Panc1 (cell line): ENCODE measurements at regions not wholly inside any gene's neighbourhood (a gene's known extent, or its start where the extent isn't known, plus 50 kb on each side); places are given as distances from the start of the nearest gene placed in this dataset.

Source experiments
- ATAC-seq: fragments of 200-7000 bp; cut with Tn5 transposase; 2 replicates; pipeline ENCODE4 v1.9.1; 2020; ENCODE audit warnings: mild to moderate bottlenecking, moderate library complexity
- BruUV-seq: library from RNA; stranded (reverse); fragments of 400-500 nt; replicated peaks from 2 replicates; lab custom pipeline; 2021; lab: Mats Ljungman, UMichigan
- CTCF ChIA-PET: fragments of 300-600 bp; sonication (Branson Sonifier 250); formaldehyde crosslinking; loops from one replicate; lab custom pipeline; 2022; ENCODE audit warnings: antibody characterized with exemption; lab: Charles Lee
- POLR2A ChIA-PET: fragments of 300-600 bp; sonication (Branson Sonifier 250); formaldehyde crosslinking; loops from one replicate; lab custom pipeline; 2022; ENCODE audit warnings: antibody characterized with exemption; lab: Charles Lee
- DNase-seq: peaks from one replicate; pipeline ENCODE4 v3.0.0-alpha.2; 2010; ENCODE audit warnings: low read depth, low spot score
- H3K27ac ChIP-seq: 2 replicates; pipeline ENCODE4 v1.5.1; 2011; ENCODE audit warnings: mild to moderate bottlenecking, low read length, inconsistent platforms
- H3K27me3 ChIP-seq: fragments of 200-500 bp; sonication (Bioruptor generic); 2 replicates; pipeline ENCODE4 v1.6.0; 2014; ENCODE audit warnings: low read length, inconsistent platforms; ENCODE audit not compliant: control insufficient read depth, insufficient read depth
- H3K36me3 ChIP-seq: fragments of 200-500 bp; sonication (Bioruptor generic); 2 replicates; pipeline ENCODE4 v1.5.1; 2014; ENCODE audit warnings: inconsistent platforms, mild to moderate bottlenecking, low read length, moderate library complexity; ENCODE audit not compliant: control insufficient read depth, insufficient read depth
- H3K4me1 ChIP-seq: 2 replicates; pipeline ENCODE4 v1.5.1; 2011; ENCODE audit warnings: inconsistent platforms, mild to moderate bottlenecking, low read length, moderate library complexity; ENCODE audit not compliant: control insufficient read depth, insufficient read depth
- H3K4me3 ChIP-seq, 2 experiments: 2 replicates each; pipeline ENCODE4 v1.5.1; 2011 to 2012; ENCODE audit warnings: low read depth in 2 of 2, low read length in 2 of 2, mild to moderate bottlenecking in 2 of 2, inconsistent platforms in 1 of 2, moderate library complexity in 1 of 2
- H3K9me3 ChIP-seq: fragments of 200-500 bp; sonication (Bioruptor generic); 2 replicates; pipeline ENCODE4 v1.5.1; 2014; ENCODE audit warnings: low read depth, mild to moderate bottlenecking, inconsistent platforms, low read length, moderate library complexity; ENCODE audit not compliant: control insufficient read depth, insufficient read depth
- CTCF ChIP-seq: fragments of 450-650 bp; IDR thresholded peaks from 2 replicates; pipeline ENCODE4 v1.5.1; 2017; ENCODE audit warnings: mild to moderate bottlenecking
- POLR2AphosphoS5 ChIP-seq: IDR thresholded peaks from 2 replicates; pipeline ENCODE4 v1.6.1; 2012; ENCODE audit warnings: mild to moderate bottlenecking, low read depth, low read length, moderate library complexity
- REST ChIP-seq, 2 experiments: IDR thresholded peaks; 2 replicates each; pipeline ENCODE4 v1.6.1; 2011 to 2012; ENCODE audit warnings: low read depth in 2 of 2, control low read depth in 1 of 2, low read length in 1 of 2, mild to moderate bottlenecking in 1 of 2, moderate library complexity in 1 of 2; ENCODE audit not compliant: insufficient read depth in 1 of 2
- SIN3A ChIP-seq: IDR thresholded peaks from 2 replicates; pipeline ENCODE4 v1.6.1; 2012; ENCODE audit warnings: low read depth, mild to moderate bottlenecking, low read length, moderate library complexity, borderline replicate concordance; ENCODE audit not compliant: insufficient read depth
- TCF7L2 ChIP-seq: IDR thresholded peaks from 2 replicates; pipeline ENCODE4 v1.6.1; 2011; ENCODE audit warnings: mild to moderate bottlenecking, low read depth, low read length, inconsistent platforms
- in situ Hi-C: cut with HindIII; loops from 2 replicates; pipeline ENCODE4 v1.10.0; 2016; ENCODE audit warnings: low sequenced_read_pairs, low pct_unique_long_range_greater_than_20kb
- intact Hi-C: fragments of 100-400 bp; cut with micrococcal nuclease; formaldehyde crosslinking; loops from one replicate; pipeline ENCODE4 v1.10.0; 2022; ENCODE audit not compliant: unreplicated experiment

GRCh38 chr6:170102038-170102437 is 188.8 kb downstream of the DLL1 start:
- ATAC-seq (no peak), DNase-seq (no peak)
- intact Hi-C loops, result no loop called here
- Histone ChIP-seq H3K9me3 (no peaks in the 10 kb centered on the region), H3K36me3 (no peaks in the 10 kb centered on the region), H3K4me1 (no peaks in the 10 kb centered on the region), H3K4me3 (no peak overlapping the region), H3K27me3 (peaks cover 10% of the 10 kb centered on the region), H3K27ac (no peak overlapping the region)
- ChIA-PET CTCF (interaction anchor here (0.6 kb wide), 1 partner anchor 9 kb away, joined by 3 read pairs; no protein-coding TSS in a partner anchor), POLR2A (no interaction called here)
- TF ChIP-seq REST (IDR thresholded peaks at IDR 0.05; ENCODE audit: insufficient read depth in 1 of 2, low read depth in 2 of 2, low read length in 1 of 2), result no peak
- no peak for TF ChIP-seq TCF7L2
- no peak for TF ChIP-seq SIN3A
- no peak for TF ChIP-seq CTCF
- TF ChIP-seq POLR2AphosphoS5, result no peak
- in situ Hi-C loops, result no loop called here
- BruUV-seq, result no TSS peak

- no peak overlapping the region for H3K4me3 ChIP-seq
- ChIA-PET POLR2A (no interaction called here), CTCF (interaction anchor here (0.6 kb wide), 1 partner anchor 10 kb away, joined by 3 read pairs; no protein-coding TSS in a partner anchor)
- ATAC-seq, result no peak
- no peaks in the 10 kb centered on the region for H3K36me3 ChIP-seq
- H3K27me3 ChIP-seq, result peaks cover 10% of the 10 kb centered on the region
- in situ Hi-C loops, result no loop called here
- H3K4me1 ChIP-seq, result no peaks in the 10 kb centered on the region
- no peak for TF ChIP-seq SIN3A
- TF ChIP-seq POLR2AphosphoS5, result no peak
- no peak for TF ChIP-seq CTCF
- TF ChIP-seq REST (IDR thresholded peaks at IDR 0.05; ENCODE audit: insufficient read depth in 1 of 2, low read depth in 2 of 2, low read length in 1 of 2), result no peak
- no peak for TF ChIP-seq TCF7L2
- BruUV-seq, result no TSS peak
- no peak for DNase-seq
- intact Hi-C loops, result no loop called here
- no peak overlapping the region for H3K27ac ChIP-seq
- no peaks in the 10 kb centered on the region for H3K9me3 ChIP-seq
These were observed 189.4 kb downstream of the DLL1 start for GRCh38 chr6:170101281-170102035.
